ENCODE measurements at regions not wholly inside any gene's neighbourhood (a gene's known extent, or its start where the extent isn't known, plus 50 kb on each side); places are given as distances from the start of the nearest gene placed in this dataset.
"Not testable (repeated sequence)": the region's sequence is repeated elsewhere in the genome, so short reads cannot be mapped to it uniquely, and the experiment has no call there.

DNA sequence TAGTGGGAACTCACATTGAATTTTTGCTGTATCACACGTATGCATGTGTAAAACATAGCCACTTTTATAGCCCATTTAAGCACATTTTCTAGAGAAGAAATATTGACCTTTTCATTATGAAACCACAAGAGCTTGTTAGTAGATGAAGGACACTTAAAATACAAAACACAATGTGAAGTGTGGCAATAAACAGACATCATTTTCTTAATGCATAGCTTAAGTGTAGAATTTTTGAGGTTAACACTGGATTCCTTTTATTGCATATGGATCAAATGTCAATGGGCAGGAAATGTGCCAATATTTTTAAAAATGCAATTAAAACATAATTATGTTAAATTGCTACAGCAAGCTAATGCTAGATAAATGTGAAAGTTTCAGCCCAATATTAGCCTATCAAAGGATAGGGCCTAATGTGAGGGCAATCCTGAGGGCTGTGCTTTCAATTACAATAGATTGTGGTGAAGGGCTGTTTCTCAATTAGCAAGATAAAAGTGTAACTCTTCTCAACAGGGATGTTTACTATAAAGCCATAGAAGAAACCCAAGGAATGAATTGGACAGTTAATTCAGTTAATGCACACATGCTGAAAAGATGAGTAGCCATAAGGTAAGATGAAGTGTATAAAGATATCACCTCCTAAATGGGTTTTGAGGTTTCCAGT, 489.0 kb upstream of the CDIN1 start:
- no peak for DNase-seq

DNA sequence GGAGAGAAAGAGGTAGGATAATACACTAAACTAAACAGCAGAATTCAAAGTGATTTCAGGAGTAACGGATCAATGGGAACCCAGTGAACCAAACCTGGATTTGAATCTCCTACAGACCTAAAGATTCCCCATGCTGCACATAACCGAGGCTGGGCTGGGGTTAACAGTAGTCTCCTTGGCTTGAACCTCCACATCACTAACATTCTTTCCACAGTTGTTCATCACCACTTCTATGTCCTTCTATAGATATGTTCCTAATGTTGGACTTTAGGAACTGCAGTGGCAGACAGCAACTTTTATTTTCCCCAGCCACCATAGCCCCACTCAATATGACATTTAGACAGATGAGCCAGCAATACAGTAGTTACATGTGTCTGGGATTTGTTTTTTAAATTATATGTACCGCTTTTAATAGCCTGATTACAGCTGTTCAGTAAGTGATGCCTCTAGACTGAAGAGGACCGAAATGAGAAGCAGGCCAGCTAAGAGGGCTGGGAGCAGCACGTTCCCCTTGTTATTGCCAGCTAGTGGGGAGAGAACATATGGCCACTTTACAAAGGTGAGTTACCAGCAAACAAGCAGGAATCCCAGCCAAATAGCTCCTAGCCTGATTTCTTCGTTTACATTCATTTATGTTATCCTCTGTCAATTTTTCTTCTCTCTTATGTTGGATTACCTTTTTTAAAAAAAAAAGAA, 472.6 kb upstream of the CDIN1 start:
- DNase-seq: no peak

DNA sequence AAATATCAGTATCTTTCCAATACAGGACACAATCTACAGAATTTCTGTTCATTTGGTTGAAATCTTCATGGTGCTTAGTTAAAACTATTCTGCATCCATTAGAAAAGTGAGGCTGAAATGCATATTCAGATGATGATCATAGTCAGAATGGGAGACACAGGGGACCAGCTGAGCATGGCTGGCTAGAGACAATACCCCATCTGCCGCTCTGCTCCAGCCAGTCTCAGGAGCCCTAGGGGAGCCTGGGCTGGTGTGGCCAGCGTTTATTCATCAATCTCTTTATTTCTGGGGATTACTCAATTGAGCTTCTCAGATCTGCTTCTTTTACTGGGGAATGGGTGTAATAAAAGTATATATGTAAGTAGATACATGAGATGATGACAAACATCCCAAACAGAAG, 470.9 kb upstream of the CDIN1 start:
- DNase-seq: no peak

DNA sequence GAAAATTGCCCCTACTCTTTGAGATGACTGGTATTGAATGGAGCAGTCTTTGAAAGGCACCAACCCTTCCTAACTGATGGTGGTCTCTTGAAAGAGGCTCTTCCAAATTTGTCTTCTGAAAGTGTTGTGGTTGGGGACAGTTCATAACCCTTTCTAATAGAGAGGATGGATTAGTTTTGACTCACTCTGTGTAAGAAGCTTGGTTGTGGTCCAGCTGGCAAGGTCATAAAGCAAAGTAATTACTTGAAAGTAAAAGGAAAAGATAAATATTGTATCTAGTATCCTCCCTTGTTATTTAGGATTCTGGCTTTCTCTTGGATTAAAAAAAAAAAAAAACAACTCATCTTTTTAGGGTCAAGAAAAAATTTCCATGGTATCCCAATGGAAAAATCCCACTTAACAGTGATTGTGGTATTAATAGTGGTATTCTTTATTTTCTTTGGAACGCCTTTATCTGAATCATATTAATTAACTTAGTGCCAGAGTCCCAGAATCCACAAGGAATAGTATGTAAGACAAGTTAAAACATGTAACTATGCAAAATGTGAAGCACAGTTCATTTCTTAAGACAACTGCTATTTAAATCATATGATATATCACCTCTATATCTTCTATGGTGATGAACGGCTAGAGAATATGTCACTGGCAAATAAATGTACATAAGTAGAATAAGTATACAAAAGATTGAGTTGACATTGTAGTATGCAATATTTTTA, 469.3 kb upstream of the CDIN1 start:
- no peak for DNase-seq

DNA sequence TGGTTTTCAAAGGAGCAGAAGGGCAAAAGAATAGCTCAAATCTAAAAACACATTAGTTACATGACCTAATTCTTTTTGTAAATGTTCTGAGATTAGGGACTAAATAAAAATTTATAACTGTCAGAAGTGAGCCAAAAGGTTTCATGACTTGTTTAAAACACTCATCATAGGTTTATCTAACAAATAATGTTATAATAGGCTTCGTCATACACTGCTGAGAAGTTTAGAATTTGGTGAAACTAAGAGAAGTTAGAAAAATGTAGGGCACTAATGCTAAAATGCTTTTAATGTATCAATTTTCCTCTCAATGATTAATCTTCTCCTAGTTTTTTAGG, 468.8 kb upstream of the CDIN1 start:
- no peak for DNase-seq

DNA sequence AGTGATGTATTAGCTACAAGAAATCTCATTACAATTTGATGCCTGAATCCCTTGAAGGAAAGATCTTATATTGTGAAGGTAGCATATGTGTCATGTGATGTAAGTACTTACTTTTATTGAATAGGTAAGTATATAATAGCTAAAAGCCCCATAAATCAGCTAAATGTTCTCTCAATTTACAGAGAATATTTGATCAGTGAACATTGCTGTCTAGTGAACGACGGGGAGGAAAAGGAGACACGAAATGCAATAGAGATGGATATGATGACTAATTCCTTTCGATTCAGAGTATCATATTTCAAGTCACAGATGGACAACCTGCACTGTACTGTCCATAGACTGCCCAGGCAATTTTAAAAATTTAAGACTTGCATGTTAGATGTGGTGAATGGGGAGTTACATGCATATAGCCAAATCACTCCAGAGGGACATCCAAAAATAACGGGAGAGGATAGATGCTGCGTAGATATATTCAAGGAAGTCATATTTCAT, 462.1 kb upstream of the CDIN1 start:
- DNase-seq: no peak

DNA sequence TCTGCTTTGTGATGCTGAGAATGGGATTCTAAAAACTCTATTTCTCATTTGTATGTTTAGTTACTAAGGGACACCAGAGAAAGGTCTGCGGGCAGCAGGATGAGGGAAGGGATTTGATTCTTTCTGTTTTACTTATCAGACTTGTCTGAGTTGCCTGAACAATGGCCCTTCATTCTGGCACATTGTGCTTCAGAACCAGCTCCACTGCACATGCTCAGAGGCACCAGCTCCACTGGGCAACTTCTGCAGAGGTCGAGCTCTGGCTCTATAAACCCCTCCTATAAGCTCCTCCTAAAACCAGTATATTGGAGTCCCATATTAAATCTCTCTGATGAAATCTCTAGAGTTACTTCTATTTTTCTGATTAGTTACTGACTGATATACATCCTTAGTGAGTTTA, 453.2 kb upstream of the CDIN1 start:
- no peak for DNase-seq

DNA sequence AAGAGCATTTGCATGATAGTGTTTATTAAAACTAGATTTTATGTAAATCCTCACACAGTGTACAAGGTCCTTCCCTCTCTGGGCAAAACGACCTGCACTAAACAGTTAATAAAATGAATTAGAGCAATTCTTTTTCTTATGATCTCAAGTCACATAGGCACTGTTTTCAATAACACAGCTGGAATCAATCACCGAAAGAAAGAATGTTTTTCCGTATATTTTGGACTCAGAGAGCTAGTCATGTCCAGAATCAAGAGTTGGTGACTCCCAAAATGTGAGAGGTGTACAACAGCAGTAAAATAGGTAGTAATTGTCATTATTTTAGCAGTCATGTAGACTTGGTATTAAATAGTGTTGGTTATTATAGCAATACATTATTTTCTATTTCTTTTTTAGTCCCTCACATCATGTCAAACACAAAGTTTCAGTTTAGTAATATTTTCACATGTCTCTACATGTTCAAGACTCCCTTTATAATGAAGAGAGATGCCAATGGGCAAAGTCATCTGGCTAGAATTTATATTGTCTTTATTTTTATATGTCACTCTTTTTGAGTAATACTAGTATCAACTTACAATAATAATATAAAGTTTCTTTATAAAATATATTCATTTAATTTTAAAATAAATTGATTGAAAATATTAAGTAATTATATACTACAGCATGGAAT, 448.6 kb upstream of the CDIN1 start:
- no peak for DNase-seq

DNA sequence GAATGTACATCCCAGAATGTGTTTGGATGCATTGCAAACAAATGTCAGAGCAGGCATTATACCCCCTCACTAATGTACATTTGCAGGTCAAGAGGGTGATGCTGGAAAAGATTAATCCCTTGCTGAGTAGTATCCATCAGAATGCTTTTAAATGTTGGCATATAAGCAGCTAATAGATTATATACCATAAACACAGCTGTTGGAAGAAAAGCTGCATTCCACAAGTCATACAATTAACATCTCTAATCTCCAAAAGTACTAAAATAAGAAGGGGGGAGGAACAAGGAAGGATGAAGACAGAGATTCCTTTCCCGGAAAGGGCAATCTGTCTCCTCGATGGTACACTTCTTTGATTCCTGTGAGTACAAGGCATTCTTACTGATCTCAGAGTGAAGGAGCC, 445.7 kb upstream of the CDIN1 start:
- no peak for DNase-seq

DNA sequence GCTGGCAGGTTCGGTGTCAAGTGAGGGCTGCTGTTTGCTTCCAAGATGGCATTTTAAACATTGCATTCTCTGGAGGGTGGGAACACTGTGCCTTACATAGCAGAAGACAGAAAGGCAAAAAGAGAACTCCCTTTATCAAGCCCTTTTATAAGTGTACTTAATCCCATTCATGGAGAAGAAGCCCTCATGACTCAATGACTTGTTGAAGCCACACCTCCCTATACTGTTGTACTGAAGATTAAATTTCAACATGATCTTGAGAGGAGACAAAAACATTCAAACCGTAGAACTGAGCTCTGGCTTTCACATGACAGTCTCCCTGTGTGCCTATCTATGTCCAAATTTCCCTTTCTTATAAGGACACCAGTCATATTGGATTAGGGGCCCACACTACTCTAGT, 443.4 kb upstream of the CDIN1 start:
- DNase-seq: no peak

DNA sequence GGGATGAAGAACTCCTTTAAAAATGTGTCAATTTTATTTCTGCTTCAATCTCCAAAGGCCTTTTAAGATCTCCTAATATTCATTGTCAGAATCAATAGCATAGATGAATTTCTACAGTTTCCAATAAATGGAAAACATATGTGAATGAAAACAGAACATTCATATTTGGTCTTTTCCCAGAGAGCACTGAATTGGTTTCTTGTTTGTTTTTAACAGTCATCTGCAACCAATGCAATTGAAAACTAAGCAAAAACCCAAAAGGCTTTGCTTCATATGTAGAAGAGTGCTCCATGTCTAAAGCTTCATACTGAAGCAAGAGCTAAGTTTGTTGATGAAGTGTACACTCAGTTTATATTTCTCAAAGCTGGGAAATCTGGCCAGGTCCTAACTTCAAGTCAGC, 426.5 kb upstream of the CDIN1 start:
- DNase-seq: no peak

DNA sequence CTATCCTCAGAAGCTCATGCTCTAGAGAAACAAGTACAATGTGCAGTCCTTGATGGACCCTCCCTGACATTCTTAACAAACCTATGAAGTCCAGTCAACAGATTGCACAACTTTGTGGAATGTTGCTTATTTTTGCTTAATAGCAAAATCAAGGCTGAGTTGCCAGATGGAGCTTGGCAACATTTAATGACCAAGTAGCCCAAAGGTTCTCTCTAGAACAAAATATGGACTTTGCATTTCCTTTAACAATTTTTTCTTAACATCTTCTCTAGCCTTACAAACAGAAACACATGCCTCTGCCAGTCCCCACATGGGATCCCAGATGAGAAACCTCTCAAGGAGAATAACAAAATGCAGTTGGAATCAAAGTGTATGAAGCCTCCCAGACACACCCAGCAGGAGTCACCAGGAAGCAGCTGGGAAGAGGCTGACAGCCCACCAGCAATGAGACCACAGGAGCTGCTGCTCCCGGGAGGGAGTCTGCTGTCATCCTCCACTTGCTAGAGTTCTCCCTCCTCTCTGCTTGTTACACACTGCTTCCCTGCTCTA, 422.5 kb upstream of the CDIN1 start:
- DNase-seq: no peak

DNA sequence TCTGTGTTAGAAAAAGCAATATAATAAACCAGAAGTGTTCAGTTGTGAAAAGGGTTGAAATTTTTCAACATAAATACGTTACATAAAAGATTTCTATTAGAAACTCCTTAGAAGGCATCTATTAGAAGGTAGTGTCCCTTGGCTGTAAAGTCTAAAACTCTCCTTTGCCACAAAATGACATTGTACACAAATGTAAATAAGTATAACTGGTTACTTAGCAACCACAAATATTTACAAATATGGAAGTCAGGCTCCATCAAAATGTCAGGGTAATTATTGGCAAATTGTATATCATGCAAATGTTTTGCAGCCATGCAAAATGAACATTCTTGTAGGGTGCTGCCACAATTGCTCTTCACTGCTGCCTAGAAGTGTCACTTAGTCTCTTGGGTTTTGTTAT, 419.1 kb upstream of the CDIN1 start:
- DNase-seq: no peak

DNA sequence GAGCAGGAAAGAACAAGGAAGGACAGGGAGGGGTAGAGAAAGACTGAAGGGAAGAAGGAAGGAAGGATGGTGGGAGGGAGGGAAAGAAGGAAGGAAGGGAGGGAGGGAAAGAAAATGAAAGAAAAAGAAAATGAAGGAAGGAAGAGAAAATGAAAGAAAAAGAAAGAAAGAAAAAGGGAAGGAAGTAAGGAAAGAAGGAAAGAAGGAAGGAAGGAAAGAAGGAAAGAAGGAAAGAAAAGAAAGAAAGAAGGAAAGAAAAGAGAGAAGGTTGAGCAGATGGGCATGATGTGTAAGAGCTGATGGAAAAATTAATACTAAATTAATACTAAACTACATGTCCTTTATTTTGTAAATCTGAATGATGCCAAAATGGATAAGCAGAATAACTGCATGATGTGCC, 418.3 kb upstream of the CDIN1 start:
- DNase-seq: no peak

DNA sequence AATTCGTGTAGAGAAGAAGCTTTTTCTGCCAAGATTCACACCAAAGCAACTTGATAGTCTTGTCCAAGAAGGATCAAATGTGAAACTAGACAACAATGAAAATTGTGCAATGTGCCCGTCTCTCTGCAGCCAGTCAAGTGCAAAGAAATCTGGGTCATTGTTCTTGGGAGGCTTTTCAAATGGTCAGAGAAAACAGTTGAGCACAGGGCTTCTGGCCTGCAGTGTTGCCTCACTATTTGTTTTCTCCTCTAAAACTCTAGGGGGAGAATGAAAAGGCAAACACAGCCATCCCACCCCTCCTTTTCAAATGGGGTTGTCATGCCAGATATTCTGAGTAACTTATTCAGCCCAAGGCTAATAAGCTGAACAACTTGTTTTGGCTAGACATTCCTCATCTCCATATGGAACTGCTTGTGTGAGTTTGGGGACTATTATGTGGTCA, 417.6 kb upstream of the CDIN1 start:
- DNase-seq: no peak

DNA sequence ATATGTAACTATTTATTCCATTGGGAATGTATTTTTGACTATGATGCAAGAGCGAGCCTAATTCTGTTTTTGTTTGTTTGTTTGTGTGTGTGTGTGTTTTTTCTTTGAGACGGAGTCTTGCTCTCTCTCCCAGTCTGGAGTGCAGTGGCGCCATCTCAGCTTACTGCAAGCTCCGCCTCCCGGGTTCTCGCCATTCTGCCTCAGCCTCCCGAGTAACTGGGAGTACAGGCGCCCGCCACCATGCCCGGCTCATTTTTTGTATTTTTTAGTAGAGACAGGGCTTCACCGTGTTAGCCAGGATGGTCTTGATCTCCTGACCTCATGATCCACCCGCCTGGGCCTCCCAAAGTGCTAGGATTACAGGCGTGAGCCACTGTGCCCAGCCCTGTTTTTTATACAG, 415.4 kb upstream of the CDIN1 start:
- DNase-seq: not testable (repeated sequence)

DNA sequence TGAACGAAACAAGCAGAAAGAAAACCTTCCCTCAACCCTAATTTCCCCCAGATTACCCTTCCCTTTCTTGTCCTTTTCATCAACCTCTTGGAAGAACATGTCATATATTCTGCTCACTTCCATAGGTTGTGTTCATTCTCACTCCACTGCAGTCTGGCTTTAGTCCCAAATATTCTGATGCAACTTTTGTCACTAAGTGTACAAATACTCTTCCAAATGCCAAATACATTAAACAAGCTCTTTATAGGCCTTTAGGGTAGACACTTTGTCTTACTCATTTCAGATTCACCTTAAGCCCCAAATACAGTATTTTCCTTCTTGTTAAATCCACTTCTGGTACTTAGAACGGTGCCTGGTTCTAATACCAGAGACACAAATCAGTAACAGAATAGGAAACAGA, 406.5 kb upstream of the CDIN1 start:
- no peak for DNase-seq

DNA sequence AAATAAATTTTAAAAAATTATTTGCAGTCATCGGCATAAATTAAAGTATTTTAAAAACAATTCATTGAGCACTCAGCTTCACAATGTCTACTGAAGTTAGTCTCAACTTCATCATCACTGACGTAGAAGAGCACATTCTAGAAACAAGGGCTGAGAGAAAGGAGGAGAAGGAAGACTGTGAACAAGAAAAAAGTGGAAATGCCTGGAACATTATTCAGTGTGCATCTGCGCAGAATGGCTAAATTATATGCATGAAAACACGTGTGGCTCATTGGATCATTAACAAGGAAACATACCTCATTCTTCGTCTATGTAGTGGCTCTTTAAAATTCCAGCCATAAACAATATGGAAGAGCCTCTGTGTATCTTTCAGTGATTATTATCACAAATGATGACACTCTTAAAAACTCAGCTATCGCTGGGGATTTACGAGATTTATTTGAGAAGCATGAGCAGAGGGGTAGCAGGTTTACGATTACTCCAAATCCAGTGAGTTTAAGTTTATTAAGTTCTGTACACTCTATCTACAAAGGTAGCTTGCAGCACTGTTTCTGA, 404.2 kb upstream of the CDIN1 start:
- DNase-seq: no peak

DNA sequence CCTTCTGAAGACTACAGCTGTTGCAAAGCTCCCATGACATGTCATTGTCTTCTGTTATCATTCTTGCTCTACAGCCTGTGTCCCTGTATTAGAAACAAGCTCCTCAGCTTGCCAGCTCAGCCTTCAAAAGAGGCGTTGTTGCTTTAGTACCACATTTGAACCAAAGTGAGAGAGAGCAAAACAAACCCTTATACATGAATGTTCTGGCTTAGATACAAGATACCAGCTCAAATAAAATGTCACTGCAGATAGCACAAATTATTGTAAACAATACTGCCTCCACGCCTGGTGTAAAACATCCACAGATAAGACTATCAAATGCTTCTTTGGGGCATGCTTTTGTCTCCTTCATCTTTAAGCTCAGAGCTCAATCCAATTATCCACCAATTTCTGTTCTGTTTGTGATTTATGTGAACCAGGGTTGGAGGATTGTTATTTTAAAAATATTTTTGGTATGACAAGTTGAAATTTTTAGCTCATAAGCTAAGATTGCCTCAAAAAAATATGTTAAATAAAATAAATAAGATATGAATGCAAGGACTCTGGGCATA, 403.6 kb upstream of the CDIN1 start:
- no peak for DNase-seq

DNA sequence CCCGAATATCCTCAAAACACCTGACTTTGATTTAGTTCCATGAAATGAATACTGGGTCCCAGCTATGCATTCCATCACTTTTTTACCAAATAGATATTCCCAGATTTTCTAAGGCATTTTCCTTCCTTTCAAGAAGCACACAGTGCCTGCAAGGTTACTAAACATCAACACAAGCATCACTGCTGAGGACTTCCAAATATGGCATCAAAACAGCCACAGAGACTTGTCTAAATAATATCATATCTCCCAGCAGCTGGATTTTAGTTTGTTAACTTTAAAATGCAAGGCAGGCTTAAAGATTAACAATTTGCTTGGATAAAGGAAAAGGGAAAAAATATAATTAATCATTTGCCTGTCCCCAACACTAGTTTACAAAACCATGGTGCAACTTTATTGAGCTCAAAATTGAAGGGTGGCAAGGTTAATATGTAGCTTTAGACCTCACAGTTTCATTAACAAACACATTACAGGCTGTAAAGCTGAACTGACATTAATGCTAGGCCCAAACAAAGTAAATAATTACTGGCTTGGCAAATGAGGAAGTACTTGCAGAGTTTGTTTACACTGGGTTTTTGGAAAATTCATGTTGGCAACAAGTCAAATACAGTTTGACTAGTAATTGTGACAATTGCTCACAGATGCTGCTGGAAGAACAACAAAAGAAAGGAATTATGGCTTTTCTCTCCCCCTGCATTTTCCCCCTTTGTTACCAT, 401.7 kb upstream of the CDIN1 start:
- no peak for DNase-seq

DNA sequence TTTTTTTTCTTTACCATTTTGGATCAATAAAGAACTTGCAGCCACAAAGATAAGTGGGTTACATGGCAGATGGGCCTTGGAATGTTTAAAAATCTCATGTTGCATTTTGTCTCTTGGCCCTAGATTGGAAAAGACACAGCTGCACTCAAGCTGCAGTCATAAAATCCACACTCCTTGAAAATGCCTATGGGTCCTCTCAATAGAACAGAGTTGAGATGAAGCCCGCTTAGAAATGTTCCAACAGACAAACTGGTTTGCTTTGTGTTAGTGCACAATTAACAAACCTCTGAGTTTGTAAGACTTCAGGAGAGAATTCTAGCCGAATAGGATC, 401.2 kb upstream of the CDIN1 start:
- no peak for DNase-seq

DNA sequence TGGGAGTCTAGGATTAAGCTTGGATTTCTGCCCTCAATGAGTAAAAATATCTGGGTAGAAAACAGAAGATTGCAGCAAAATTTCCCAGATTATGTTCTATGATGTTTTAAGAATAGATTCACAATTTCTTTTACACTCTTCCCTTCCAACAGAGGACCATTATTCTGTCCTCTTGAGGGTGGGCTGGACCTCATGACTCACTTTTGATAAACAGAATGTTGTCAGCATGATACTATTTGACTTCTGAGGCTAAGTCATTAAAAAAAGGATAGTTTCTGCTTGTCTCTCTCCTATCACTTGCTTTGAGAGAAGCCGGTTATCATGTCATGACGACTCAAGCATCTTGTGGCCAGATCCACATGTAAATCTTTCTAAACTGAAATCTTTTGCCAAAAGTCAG, 396.2 kb upstream of the CDIN1 start:
- no peak for DNase-seq
